Activated gamma-delta T cell treated with anti-CD3 and anti-CD28 coated beads, Interleukin-2, amount 50 U/mL, for 16 hours (primary cell): ENCODE measurements at regions not wholly inside any gene's neighbourhood (a gene's known extent, or its start where the extent isn't known, plus 50 kb on each side); places are given as distances from the start of the nearest gene placed in this dataset.
"Not testable (repeated sequence)": the region's sequence is repeated elsewhere in the genome, so short reads cannot be mapped to it uniquely, and the experiment has no call there.

ENCODE experiments used
- DNase-seq: peaks from one replicate; pipeline ENCODE4 v3.0.0-alpha.2; 2020; ENCODE audit warnings: low read depth

- no peak for DNase-seq
These were observed 89.6 kb upstream of the TNFSF11 start for GRCh38 chr13:42484386-42484785.

GRCh38 chr13:42485272-42485671, 88.7 kb upstream of the TNFSF11 start:
- no peak for DNase-seq

- no peak for DNase-seq
These were observed 87.2 kb upstream of the TNFSF11 start for GRCh38 chr13:42486711-42487198.

- DNase-seq, result no peak
These were observed 86.7 kb upstream of the TNFSF11 start for GRCh38 chr13:42487221-42487620.

GRCh38 chr13:42490676-42491075, 83.3 kb upstream of the TNFSF11 start:
- DNase-seq, result no peak

GRCh38 chr13:42492372-42492920, 81.5 kb upstream of the TNFSF11 start:
- DNase-seq, result no peak

- DNase-seq, result no peak
These were observed 79.8 kb upstream of the TNFSF11 start for GRCh38 chr13:42494157-42494556.

GRCh38 chr13:42495255-42495654, 78.7 kb upstream of the TNFSF11 start:
- DNase-seq, result no peak

GRCh38 chr13:42495751-42496150, 78.2 kb upstream of the TNFSF11 start:
- no peak for DNase-seq

GRCh38 chr13:42496926-42497554, 76.9 kb upstream of the TNFSF11 start:
- DNase-seq, result not testable (repeated sequence)

GRCh38 chr13:42497798-42498197, 76.2 kb upstream of the TNFSF11 start:
- DNase-seq, result no peak

- no peak for DNase-seq
These were observed 75.4 kb upstream of the TNFSF11 start for GRCh38 chr13:42498521-42498920.
